B cell (primary cell): ENCODE measurements at regions not wholly inside any gene's neighbourhood (a gene's known extent, or its start where the extent isn't known, plus 50 kb on each side); places are given as distances from the start of the nearest gene placed in this dataset.

Experiments
- ATAC-seq: fragments of 200-7000 bp; cut with Tn5 transposase; one replicate; pipeline ENCODE4 v1.10.0; 2021; ENCODE audit warnings: low read depth, mild to moderate bottlenecking, moderate number of reproducible peaks, moderate library complexity
- CTCF ChIA-PET: fragments of 350-600 bp; sonication (Branson Sonifier 250); formaldehyde crosslinking; loops from one replicate; lab custom pipeline; 2021; ENCODE audit warnings: antibody characterized with exemption, inconsistent platforms; lab: Charles Lee
- POLR2A ChIA-PET: fragments of 350-600 bp; sonication (Branson Sonifier 250); formaldehyde crosslinking; loops from one replicate; lab custom pipeline; 2021; ENCODE audit warnings: antibody characterized with exemption; lab: Charles Lee
- DNase-seq: peaks from one replicate; pipeline ENCODE4 v3.0.0; 2013
- H2AFZ ChIP-seq: 2 replicates; pipeline ENCODE4 v1.6.1; 2012; ENCODE audit warnings: mild to moderate bottlenecking, low read depth, low read length; ENCODE audit not compliant: insufficient read depth, poor library complexity, severe bottlenecking
- H3K27ac ChIP-seq, 2 donors: 1 replicate in 1 of 2; 2 replicates in 1 of 2; pipeline ENCODE4 v1.5.1; 2012 to 2013; ENCODE audit warnings: low read length in 2 of 2, mild to moderate bottlenecking in 2 of 2, moderate library complexity in 1 of 2
- H3K27me3 ChIP-seq, 4 experiments: fragments of 200-600 bp in 1 of 4; sonication (generic) in 1 of 4; replicated peaks in 1 of 4; 1 replicate in 2 of 4; 2 replicates in 2 of 4; pipeline versions ENCODE4 v1.6.1 to v1.7.0; 2013 to 2016; ENCODE audit warnings: low read length in 3 of 4, mild to moderate bottlenecking in 2 of 4, mixed read lengths in 1 of 4, moderate library complexity in 1 of 4; ENCODE audit not compliant: insufficient read depth in 4 of 4, control insufficient read depth in 3 of 4; ENCODE audit errors: control extremely low read depth in 1 of 4
- H3K36me3 ChIP-seq, 2 experiments: replicated peaks in 1 of 2; 1 replicate in 1 of 2; 2 replicates in 1 of 2; pipeline versions ENCODE4 v1.6.1 to v1.7.1; 2013; ENCODE audit warnings: low read length in 1 of 2; ENCODE audit not compliant: insufficient read depth in 2 of 2, control insufficient read depth in 1 of 2; ENCODE audit errors: control extremely low read depth in 1 of 2, extremely low read depth in 1 of 2
- H3K4me1 ChIP-seq, 2 donors: fragments of 200-600 bp in 1 of 2; sonication (generic) in 1 of 2; 1 replicate in 1 of 2; 2 replicates in 1 of 2; pipeline versions ENCODE4 v1.5.1 to v1.6.1; 2013 to 2017; ENCODE audit warnings: low read length in 2 of 2; ENCODE audit not compliant: control insufficient read depth in 2 of 2, insufficient read depth in 2 of 2
- H3K4me2 ChIP-seq: replicated peaks from 2 replicates; pipeline ENCODE3; 2012; ENCODE audit warnings: mild to moderate bottlenecking, low read depth, low read length; ENCODE audit not compliant: poor library complexity, severe bottlenecking
- H3K4me3 ChIP-seq, 5 experiments: fragments of 200-600 bp in 1 of 5; sonication (generic) in 1 of 5; 1 replicate in 3 of 5; 2 replicates in 2 of 5; pipeline versions ENCODE4 v1.5.1 to v1.7.0; 2011 to 2016; ENCODE audit warnings: low read length in 4 of 5, mild to moderate bottlenecking in 4 of 5, low read depth in 2 of 5, control low read depth in 1 of 5, moderate library complexity in 1 of 5; ENCODE audit not compliant: insufficient read depth in 1 of 5; ENCODE audit errors: control extremely low read depth in 1 of 5, extremely low read depth in 1 of 5
- H3K79me2 ChIP-seq: fragments of 200-600 bp; sonication (generic); one replicate; pipeline ENCODE4 v1.6.0; 2016; ENCODE audit warnings: low read length; ENCODE audit not compliant: control insufficient read depth, insufficient read depth
- H3K9ac ChIP-seq: fragments of 200-600 bp; sonication (generic); 2 replicates; pipeline ENCODE4 v1.6.1; 2017; ENCODE audit warnings: mild to moderate bottlenecking, low read length, moderate library complexity
- H3K9me3 ChIP-seq, 3 donors: one replicate each; pipeline versions ENCODE4 v1.6.1 to v1.7.1; 2013; ENCODE audit warnings: low read length in 2 of 3; ENCODE audit not compliant: control insufficient read depth in 2 of 3, insufficient read depth in 1 of 3; ENCODE audit errors: control extremely low read depth in 1 of 3
- H4K20me1 ChIP-seq: 2 replicates; pipeline ENCODE4 v1.6.0; 2012; ENCODE audit warnings: mild to moderate bottlenecking, low read length; ENCODE audit not compliant: insufficient read depth, control insufficient read depth, poor library complexity, severe bottlenecking
- H3K27ac Mint-ChIP-seq: one replicate; pipeline ENCODE4 v1.8.0; 2021; ENCODE audit warnings: mixed read lengths
- H3K27me3 Mint-ChIP-seq: one replicate; pipeline ENCODE4 v1.8.0; 2021; ENCODE audit warnings: mixed read lengths
- H3K4me1 Mint-ChIP-seq: one replicate; pipeline ENCODE4 v1.8.0; 2021; ENCODE audit warnings: mixed read lengths
- H3K4me3 Mint-ChIP-seq: one replicate; pipeline ENCODE4 v1.8.0; 2021; ENCODE audit warnings: mixed read lengths
- H3K9me3 Mint-ChIP-seq: one replicate; pipeline ENCODE4 v1.8.0; 2022; ENCODE audit warnings: mixed read lengths; ENCODE audit not compliant: insufficient read depth
- CTCF ChIP-seq: fragments of 200-600 bp; IDR thresholded peaks from one replicate; pipeline ENCODE4 v1.8.0; 2022; ENCODE audit warnings: antibody characterized with exemption, mild to moderate bottlenecking
- EZH2 ChIP-seq: IDR thresholded peaks from 2 replicates; pipeline ENCODE4 v1.6.1; 2012; ENCODE audit warnings: borderline replicate concordance, low read depth, mild to moderate bottlenecking, moderate library complexity, low read length; ENCODE audit not compliant: insufficient read depth, poor library complexity, severe bottlenecking
- WGBS: methylation state at CpG from one replicate; pipeline ENCODE4 v1.1.5; 2013; ENCODE audit warnings: missing lambda C conversion rate; ENCODE audit not compliant: insufficient coverage; 5-methylcytosine and 5-hydroxymethylcytosine counted together
- intact Hi-C: fragments of 100-400 bp; cut with micrococcal nuclease; formaldehyde crosslinking; loops from one replicate; pipeline ENCODE4 v1.10.0; 2022

DNA sequence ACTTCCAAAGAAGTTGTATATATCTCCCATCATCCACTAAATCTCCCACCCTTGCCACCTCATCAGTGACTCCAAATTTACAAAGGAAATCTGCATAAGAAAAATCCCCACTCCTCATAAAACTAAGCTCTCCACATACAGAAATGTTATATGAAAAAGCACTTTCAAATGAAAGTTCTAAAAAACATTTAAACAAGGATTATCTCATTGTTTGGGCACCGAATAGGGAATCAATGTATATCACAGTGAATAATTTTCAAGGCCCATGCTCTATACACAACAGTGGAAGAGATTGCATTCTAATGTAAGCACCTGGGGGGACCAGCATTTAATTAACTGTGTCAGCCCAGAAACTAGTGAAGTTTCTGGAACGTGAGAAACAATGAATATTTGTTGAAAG is 70.1 kb downstream of the OSR1 start:
- H3K27me3 ChIP-seq: no peaks in the 10 kb centered on the region
- Mint-ChIP-seq H3K9me3 (no peaks in the 10 kb centered on the region), H3K27ac (no peak overlapping the region), H3K4me1 (no peaks in the 10 kb centered on the region), H3K27me3 (no peaks in the 10 kb centered on the region), H3K4me3 (no peak overlapping the region)
- TF ChIP-seq EZH2 (no peak), CTCF (no peak)
- no peaks in the 10 kb centered on the region for H3K4me1 ChIP-seq
- no peak for ATAC-seq
- no peak overlapping the region for H3K9ac ChIP-seq
- no peak overlapping the region for H2AFZ ChIP-seq
- H4K20me1 ChIP-seq: no peaks in the 10 kb centered on the region
- no peaks in the 10 kb centered on the region for H3K79me2 ChIP-seq
- H3K36me3 ChIP-seq: no peaks in the 10 kb centered on the region
- CTCF ChIA-PET: no interaction called here
- H3K4me2 ChIP-seq: no peak overlapping the region
- 0% methylated on average over 1 of the region's 2 CpGs for WGBS
- H3K9me3 ChIP-seq: no peaks in the 10 kb centered on the region
- no peak for DNase-seq
- H3K27ac ChIP-seq: no peak overlapping the region
- intact Hi-C loops: no loop called here
- POLR2A ChIA-PET: no interaction called here
- H3K4me3 ChIP-seq: no peak overlapping the region

DNA sequence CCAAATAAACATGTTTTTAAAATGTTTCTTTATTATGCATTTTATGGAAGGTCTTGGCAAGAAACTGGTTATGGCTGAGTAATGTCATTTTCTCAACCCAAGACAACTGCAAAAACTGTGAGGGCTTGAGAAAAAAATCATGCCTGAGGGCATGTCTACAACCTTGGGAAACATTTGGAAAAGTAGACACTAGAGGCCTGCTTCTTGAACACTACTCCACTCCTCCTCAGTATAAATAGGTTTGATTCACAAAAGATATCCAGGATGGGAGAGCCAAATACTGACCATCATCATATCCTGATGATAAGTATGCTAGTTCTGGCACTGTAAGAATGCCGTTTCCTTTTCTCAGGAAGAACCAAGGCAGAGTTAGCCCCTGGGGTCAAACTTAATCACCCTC is 71.1 kb downstream of the OSR1 start:
- H3K27me3 ChIP-seq: no peaks in the 10 kb centered on the region
- Mint-ChIP-seq H3K4me3 (no peak overlapping the region), H3K27ac (no peak overlapping the region), H3K4me1 (no peaks in the 10 kb centered on the region), H3K27me3 (peaks cover 8% of the 10 kb centered on the region), H3K9me3 (no peaks in the 10 kb centered on the region)
- no peaks in the 10 kb centered on the region for H3K79me2 ChIP-seq
- no peak overlapping the region for H3K27ac ChIP-seq
- intact Hi-C loops: no loop called here
- no peak for DNase-seq
- no CpG with 5 or more reads among the region's 1 CpG for WGBS
- no peak overlapping the region for H3K9ac ChIP-seq
- H3K4me3 ChIP-seq: no peak overlapping the region
- H3K4me2 ChIP-seq: no peak overlapping the region
- ChIA-PET CTCF (no interaction called here), POLR2A (no interaction called here)
- no peaks in the 10 kb centered on the region for H4K20me1 ChIP-seq
- ATAC-seq: no peak
- H3K36me3 ChIP-seq: no peaks in the 10 kb centered on the region
- TF ChIP-seq EZH2 (no peak), CTCF (no peak)
- no peaks in the 10 kb centered on the region for H3K4me1 ChIP-seq
- no peaks in the 10 kb centered on the region for H3K9me3 ChIP-seq
- no peak overlapping the region for H2AFZ ChIP-seq
